OCI-LY3 (cell line): ENCODE measurements at regions not wholly inside any gene's neighbourhood (a gene's known extent, or its start where the extent isn't known, plus 50 kb on each side); places are given as distances from the start of the nearest gene placed in this dataset.

ENCODE experiments used
- CTCF ChIP-seq: fragments of 200-600, 300-600 bp; sonication (generic); IDR thresholded peaks from 2 replicates; pipeline ENCODE4 v1.5.1; 2014; ENCODE audit warnings: antibody characterized with exemption, low read length, low read depth
- EZH2phosphoT487 ChIP-seq: fragments of 200-600 bp; shearing (Covaris generic); IDR thresholded peaks from 2 replicates; pipeline ENCODE4 v1.6.1; 2018; ENCODE audit warnings: antibody characterized with exemption, mixed run types, low read depth

DNA sequence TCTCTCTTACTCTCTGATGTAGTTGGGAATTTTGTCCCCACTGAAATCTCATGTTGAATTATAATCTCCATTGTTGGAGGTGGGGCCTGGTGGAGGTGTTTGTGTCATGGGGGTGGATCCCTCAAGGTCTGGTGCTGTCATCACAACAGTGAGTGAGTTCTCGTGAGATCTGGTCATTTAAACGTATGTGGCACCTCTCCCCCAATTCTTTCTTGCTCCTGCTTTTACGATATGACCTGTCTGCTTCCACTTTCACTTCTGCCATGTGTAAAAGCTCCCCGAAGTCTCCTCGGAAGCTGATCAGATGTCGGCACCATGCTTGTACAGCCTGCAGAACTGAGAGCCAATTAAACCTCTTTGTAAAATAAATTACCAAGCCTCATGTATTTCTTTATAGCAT lies 337.8 kb upstream of the CDH2 start:
- TF ChIP-seq CTCF (no peak), EZH2phosphoT487 (no peak)
